Renal pelvis (tissue), 1 donor: ENCODE measurements at regions not wholly inside any gene's neighbourhood (a gene's known extent, or its start where the extent isn't known, plus 50 kb on each side); places are given as distances from the start of the nearest gene placed in this dataset.

Source experiments
- DNase-seq: peaks from one replicate; pipeline ENCODE4 v3.0.0-alpha.2; 2013

DNA sequence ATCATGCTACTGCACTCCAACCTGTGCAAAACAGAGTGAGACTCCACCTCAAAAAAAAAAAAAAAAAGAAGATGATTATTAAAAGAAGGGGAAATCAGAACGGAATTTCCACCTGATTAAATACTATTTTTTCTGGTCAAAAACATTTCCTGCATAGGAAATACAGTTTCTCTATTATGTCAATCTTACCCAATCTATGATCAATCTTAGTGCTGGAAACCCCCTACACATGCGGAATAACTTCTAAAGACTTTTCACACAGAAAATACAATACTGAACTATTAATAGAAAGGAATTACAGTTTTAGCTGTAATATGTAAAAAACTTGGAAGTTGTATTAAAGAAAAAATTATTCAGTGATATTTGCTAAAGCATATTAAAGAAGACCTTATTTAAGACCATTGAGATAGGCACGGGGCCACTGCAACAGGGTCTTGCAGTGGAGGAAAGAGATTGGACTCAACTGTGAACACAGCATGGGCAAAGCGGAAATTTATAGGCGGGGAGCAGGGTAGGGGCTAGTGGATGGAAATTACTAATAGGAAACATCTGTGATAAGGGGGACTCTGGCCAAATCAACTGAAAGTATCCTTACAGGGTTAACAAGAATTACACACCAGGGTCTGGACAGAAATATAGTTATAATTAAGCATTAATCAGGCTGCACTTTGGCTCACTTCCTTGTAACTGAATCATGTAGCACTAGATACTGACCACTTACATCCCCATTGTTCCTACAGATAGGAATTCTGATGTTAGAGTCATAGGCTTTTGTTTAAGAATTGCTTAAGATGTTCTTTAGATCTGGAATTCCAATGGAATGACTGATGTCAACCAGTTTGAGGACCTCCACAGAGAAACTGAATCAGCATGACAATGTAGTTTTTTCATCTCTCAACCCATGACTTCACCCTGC, 411.5 kb upstream of the DDI1 start:
- DNase-seq, result peak; percentile 35

DNA sequence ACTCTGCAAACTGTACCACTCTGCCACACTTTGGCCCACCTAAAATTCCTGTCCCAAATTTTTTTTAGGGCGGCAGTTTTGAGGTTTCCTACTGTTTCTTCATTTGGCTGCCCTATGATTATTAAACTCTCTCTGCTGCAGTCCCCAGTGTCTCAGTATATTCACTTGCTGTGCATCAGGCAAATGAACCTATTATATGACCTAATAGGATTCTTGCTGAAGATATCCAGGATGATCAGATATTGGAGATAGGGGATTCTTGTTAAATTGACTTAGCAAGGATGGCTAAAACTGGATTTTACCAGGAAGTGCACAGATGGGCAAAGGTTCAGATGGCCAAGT, 410.8 kb upstream of the DDI1 start:
- no peak for DNase-seq

DNA sequence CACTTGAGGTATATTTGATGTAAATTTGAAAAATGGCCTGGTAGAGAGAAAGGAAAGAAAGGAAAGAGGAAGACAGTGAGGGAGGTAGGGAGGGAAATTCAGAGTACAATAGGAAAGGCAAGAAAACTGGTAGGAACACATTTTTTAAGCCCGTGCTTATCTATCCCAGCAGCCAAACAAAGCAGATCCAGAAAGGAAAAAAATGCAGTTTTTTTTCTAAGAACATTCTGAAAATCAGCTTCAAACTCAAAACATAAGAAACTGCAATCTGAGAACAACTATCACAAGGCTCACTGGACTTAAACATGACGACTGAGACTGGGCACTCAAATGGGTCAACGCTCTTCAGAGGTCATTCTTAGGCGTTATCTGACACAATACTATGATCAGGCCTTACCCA, 408.3 kb upstream of the DDI1 start:
- DNase-seq, result no peak

DNA sequence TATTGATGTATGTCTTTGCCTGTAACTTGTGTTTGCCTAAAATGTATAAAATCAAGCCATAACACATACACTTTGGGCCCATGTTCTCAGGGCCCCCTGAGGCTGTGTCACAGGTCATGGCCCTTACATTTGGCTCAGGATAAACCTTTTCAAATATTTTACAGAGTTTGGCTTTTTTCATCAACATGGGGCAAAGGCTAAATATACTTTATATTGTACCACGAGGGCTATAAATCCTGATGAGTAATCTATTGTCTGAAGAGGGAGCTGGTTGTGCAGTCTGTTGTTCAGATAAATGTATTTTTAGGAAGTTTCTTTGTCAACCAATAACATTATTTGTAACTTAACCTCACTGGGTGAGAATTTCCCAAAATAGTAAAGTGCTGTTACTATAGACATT, 404.6 kb upstream of the DDI1 start:
- DNase-seq, result no peak

DNA sequence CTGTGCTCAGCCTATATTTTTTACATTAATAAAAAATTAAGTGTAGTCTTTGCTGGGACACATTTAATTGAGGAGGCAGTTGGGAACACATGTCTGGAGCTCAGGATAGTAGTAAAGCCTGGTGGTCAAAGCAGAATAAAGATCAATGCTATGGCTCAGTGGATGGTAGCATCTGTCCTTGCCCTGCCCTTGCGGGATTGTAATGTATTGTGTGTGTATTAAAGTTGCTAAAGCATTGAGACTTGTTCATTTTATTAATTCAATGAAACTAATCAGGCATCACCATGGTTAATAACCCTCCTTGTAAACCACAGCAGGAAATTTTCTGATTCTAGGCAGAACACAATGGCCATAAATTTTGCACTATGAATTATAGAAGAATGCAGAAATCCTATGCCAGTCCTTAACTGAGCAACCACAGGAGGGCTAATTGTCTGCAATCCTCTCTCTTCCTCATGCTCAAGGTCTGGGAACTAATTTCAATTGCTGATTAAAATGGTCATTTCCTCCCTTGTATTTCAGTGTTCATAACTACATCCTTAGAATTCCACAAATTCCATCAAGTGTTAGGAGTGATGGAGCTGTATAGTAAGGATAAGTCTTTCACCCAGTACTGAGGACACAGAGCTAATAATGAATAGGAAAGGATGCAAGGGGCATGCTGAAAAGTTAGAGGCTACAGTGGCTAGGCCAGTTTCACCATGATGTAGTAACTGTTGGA, 403.2 kb upstream of the DDI1 start:
- peak; percentile 7 for DNase-seq

DNA sequence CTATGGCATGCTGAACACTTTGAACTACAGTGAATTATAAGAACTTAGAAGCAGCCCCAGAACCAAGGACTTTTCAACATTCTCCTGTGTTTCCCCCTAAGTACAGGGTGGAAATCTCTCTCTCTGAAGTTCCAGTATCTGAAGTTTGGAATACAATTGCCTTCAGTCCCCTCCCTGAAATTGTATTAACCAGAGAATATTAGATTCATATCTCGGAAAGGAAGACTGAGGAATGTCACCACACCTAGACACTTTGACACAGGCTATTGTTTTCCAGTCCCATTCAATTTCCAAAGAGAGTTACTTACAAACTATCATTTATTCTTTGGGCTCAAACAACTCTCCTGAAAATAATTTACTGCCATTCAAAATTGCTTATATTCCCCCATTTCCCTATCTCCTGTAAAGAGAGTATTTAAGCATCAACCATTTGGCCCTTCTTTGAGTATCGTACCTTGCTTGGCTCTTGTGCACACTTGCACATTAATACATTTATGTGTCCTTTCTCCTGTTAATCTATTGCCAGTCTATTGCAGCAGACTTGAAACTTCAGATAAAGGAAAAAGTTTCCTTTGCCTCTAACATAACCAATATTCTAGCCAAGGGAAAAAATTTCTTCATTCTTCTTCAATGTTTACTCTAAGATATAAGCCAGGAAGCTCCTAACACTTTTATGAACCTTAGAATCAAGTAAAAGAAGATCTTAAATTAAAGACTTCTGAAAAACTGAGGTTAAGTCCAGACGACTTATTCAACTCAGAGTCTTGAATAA, 402.4 kb upstream of the DDI1 start:
- DNase-seq, result no peak

DNA sequence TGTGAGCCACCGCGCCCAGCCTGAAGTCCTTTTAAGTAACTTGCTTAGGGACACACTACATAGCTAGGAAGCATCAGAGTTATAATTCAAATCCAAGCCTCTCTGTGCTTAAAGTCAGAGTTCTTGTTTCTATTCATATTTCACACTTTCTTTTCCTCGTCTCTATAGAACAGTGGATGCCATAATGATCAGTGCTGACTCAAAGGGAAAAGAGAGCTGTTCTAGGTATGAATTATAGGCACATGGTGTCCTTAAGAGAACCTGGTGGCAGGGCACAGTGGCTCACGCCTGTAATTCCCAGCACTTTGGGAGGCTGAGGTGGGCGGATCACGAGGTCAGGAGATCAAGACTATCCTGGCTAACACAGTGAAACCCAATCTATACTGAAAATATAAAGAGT, 400.2 kb upstream of the DDI1 start:
- DNase-seq, result no peak

DNA sequence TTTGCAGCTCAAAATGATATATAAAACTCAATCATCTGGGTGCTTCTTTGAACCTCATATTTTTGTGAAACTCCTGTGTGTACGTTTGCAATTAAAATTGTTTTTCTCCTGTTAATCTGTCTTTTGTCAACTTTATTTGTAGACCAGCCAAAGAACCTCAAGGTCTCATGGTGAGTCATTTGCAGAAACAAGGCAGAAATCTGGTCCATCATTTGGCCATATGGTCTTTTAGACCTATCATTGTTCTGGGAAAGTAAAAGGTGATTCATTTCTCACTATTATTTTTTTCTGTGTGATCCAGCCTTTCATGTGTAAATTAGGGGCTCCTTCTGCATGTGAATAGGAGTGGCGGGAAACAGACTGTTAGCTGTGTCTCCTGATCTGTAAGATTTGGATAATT, 399.1 kb upstream of the DDI1 start:
- no peak for DNase-seq

DNA sequence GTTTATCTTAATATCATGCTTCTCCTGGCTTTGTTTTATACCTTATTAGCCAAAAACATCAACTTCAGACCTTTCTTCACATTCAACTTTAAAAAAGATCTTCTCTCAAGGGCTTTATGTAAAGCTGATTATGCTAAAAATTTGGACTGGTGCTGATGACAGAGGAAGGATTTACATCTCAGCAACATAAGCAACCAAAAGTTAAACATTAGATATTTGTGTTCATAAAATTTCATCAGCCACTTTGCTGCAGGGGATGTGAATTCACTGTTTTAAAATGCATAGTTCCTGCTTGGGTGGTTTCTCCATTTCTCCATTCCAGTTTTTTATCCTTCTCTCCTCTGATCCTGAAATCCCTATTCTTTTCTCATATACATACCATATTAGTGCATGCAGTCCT, 398.6 kb upstream of the DDI1 start:
- no peak for DNase-seq

DNA sequence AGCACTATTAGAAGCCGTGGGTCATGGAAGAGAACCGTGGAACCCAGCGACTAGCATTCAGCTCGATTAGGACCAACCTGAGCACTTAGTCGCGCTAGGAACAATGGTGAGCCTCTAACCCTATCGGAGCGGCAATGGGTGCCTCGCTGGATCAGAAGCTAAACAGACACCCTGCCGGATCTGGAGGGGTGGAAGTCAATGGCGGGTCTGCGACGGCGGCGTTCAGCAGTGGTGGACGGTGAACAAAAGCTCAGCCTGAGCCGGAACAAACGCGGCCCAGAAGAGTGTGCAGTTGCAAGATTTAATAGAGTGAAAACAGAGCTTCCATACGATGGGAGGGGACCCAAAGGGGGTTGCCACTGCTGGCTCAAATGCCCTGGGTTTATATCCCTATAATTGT, 391.8 kb upstream of the DDI1 start:
- DNase-seq, result no peak

DNA sequence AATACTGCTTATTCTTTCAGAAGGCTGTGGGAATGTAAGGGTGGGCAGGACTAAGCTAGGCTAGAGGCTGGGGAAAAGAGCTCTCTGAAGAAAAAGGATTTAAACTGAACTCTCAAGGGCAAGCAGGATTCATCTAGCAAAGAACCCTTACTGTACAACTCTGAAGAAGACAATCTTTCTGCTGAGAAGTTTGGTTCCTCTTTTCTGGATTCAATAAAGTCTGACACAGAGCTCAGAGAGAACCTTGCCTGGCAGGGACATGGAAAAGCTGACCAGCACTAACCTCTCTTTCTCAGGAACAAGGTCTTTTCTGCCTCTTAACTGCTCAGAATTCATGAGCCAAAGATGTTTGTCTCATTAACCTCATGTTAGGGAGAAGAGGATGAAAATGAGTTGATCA, 388.4 kb upstream of the DDI1 start:
- DNase-seq, result no peak

DNA sequence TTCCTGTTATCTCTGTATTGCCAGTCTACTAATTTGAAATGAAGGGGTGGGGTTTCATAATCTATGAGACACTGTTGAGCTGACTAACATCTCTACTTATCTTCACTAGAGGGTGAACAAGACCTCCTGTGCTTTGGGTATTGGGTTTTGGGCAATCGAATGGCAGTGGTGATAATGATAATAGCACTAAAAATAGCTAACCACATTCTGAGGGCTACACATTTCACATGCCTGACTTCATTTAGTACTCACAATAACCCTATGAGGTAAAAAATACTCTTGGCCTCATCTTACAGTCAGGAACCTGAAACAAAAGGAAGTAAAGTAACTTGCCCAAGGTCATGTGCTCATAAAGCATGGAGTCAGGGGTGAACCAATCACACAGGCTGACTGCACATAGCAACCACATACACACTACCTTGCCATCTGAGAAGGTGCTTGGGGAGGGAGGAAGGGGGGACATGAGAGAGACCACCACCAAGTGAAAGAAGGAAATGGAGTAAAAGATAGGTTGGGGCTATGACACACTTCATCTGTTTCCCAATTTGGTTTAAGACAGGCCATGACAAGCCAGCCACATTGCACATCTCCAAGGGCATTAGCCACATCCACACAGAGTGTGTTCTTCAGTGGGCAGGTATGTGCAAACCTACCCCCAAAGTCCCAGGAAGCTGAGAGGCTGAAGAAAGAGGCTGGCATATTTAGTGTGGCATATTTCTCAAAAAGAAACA, 387.6 kb upstream of the DDI1 start:
- no peak for DNase-seq

DNA sequence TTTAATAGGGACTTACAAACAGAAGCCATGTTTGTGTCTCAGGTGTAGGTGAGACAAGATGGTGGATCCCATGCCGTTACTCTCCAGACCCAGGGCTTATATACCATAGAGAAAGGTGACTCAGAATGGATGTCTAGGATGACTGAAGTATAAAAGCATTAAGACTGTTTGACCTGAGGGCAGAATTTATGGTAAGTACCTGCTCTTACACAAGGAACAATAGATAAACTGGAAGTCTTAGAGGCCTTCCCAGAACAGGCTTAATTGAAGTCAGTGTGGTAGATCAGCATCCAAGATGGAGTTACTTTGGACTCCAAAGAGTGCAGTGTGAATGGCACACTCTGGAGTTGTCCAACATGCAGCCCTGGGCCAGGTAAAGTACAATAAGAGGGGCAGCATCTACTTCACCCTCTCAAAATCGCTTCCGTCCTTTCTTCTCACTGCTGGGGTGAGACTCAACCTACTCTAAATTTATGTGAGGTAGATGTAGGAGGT, 387.0 kb upstream of the DDI1 start:
- DNase-seq, result no peak

DNA sequence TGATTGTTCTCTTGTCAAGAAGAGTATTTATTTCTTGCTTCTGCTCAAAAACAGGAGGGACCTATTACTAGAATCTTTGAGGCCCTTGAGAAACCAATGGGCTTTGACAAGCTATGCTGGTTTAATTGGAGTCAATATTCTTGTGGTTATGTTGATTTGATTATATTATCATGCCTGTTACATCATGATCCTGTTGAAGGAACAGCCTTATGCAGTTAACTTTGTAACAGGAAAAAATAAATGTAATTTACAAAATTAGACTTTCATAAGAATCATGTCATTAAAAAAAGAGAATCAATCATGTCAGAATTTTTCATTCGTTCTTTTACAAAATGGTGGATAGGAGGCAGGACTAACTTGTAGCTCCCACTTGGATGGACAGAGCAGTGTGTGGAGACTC, 386.1 kb upstream of the DDI1 start:
- DNase-seq, result no peak

DNA sequence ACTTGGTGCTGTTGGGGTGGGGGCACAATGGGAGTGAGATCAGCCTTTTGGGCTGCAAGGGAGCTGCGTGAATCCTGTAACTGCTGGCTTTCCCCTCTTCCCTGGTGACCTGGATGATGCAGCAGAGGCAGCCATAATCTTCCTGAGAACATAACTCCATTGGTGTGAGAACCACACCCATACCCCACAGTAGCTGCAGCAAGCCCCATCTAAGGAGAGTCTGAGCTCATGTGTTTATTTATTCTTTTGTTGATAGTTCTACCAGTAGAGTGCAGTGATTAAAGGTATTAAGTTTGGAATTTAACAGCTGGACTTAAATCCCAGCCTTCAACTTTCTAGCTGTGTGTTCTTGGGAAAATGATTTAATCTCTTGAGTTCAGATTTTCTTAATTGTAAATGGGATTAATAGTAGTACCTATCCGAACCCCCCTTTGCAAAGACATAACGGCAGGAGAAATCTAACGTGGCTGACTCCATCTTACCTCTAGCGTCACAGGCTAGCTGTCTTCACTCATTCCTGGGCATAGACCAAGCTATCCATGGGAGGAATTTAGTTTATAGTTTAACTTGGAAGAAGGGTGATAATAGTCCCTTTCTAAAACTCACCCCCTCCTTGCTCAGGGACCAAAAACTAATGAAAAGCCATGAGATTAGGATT, 385.0 kb upstream of the DDI1 start:
- no peak for DNase-seq

DNA sequence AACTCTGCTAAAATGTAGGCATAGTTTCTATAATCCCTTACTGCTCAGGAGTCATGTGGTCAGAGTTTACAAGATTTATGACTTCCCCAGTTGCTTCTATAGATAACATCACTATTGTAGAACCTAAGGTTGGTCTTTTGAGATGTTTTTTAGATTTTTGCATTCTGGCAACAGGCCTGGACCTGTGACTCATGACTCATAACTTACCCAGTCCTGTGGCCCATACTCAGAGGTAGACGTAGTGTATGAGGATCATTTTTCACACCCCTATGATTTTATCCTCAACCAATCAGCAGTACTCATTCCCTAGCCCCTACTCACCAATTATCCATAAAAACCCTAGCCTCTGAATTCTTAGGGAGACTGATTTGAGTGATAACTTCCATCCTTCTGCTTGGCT, 384.4 kb upstream of the DDI1 start:
- no peak for DNase-seq

DNA sequence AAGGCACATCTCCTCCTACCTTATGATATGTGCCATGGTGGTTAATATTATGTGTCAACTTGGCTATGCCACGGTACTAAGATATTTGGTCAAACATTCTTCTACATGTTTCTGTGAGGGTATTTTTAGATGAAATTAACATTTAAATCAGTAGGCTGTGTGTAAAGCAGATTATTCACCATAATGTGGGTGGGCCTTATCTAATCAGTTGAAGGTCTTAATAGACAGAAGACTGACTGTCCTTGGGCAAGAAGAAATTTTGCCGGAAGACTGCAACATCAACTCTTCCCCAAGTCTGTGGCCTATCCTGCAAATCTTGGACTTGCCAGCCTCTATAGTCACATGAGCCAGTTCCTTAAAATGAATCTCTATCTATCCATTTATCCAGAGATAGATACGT, 380.1 kb upstream of the DDI1 start:
- no peak for DNase-seq

DNA sequence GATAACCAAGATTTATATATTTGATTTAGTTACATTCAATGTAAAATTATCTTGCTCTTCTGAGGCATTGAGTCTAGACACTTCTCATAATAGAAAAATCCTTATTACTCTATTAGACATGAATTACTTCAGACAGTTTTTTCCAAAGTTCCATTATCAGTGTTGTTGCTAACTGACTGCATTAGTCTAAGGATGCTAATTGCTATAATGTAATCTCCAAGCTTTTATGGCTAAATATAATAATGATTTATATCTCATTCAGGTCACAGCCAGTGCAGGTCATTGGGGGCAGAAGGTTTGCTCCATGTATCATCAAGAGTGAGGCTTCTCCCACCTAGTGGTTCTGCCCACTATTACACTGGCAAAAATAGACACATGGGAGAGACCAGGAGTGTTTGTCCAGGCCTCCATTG, 377.2 kb upstream of the DDI1 start:
- no peak for DNase-seq

DNA sequence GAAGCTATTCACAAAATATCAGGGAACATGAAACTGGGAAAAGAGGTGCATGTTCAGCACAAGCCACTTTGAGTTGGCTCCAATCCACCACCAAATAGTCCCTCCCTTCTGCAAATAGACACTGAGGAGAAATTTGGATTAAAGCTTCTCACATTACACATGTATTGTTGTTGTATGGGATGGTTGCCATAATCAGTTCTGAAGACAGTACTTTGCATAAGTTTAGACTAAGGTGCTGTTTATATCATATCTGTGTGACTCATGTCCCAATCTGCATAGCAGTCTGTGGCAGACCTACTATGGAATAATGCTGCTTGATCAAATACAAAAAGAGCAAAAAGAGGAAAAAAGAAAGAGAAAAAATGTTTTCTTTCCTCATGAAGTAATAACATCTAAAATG, 376.7 kb upstream of the DDI1 start:
- DNase-seq, result no peak

DNA sequence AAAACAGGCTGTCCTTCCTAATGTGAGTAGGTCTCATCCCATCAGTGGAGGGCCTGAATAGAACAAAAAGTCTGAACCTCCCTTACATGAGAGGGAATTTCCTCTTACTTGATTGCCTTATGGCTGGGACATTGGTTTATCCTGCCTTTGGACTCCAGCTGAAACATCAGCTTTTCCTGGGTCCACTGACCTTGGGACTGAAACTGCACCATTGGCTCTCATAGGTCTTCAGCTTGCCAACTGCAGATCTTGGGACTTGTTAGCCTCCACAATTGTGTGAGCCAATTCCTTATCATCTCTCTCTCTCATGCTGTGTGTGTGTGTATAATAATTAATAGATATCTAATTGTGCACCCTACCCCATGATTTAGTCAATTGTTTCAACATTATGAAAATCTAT, 375.3 kb upstream of the DDI1 start:
- no peak for DNase-seq

DNA sequence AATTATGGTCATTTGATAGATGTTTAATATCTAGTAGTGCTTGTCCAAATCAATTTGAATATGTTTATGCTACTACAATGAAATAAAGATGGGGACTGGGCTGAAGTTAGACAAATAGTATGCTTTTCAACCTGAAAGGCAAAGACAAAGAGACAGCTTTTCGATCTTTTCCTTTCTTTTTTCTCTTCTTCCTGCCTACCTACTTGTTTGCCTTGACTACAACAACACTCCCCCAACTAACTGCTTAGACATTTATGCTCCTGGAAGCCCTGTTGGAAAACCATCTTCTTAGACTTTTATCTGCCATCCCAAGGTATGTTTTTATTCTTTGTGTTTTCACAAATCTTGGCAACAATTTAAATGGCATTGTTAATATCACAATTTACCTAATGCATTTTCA, 374.4 kb upstream of the DDI1 start:
- DNase-seq, result no peak
